ENCODE measurements at regions not wholly inside any gene's neighbourhood (a gene's known extent, or its start where the extent isn't known, plus 50 kb on each side); places are given as distances from the start of the nearest gene placed in this dataset.

GRCh38 chr6:140480852-140481251, 1106.4 kb upstream of the CITED2 start:
- BruUV-seq (replicated peaks), result no TSS peak
- no peak overlapping the region for H2AFZ ChIP-seq
- no peaks in the 10 kb centered on the region for H3K36me3 ChIP-seq (ENCODE audit: low read depth)
- H3K79me2 ChIP-seq (ENCODE audit: low read depth), result no peaks in the 10 kb centered on the region
- peaks cover under 1% of the 10 kb centered on the region; the same call in 1 of the 2 replicates for H3F3A ChIP-seq (ENCODE audit: insufficient read depth, low read depth)
- no peaks in the 10 kb centered on the region for H4K20me1 ChIP-seq (ENCODE audit: insufficient read depth)
- DNase-seq, result no peak
- H3K4me1 ChIP-seq (replicated peaks; ENCODE audit: insufficient read depth), result peaks cover 3% of the 10 kb centered on the region
- no peak overlapping the region for H3K27ac ChIP-seq
- ChIA-PET POLR2A (ENCODE audit: unreplicated experiment) (no interaction called here), CTCF (no interaction called here)
- H3K4me2 ChIP-seq, result no peak overlapping the region
- intact Hi-C loops (cut with micrococcal nuclease; ENCODE audit: unreplicated experiment), result no loop called here
- no peaks in the 10 kb centered on the region for H3K9me2 ChIP-seq (ENCODE audit: insufficient read depth)
- no peak overlapping the region for H3K4me3 ChIP-seq
- 0 out of 2 replicates have a peak, but pooled peaks cover 4% of the 10 kb centered on the region for H3K9me3 ChIP-seq (ENCODE audit: insufficient read depth, low read depth)
- no peaks in the 10 kb centered on the region for H3K27me3 ChIP-seq (ENCODE audit: insufficient read depth, low read depth)
- TF ChIP-seq EZH2 (IDR thresholded peaks at IDR 0.05; ENCODE audit: low read depth), result no peak
- TF ChIP-seq, protein P1, sequence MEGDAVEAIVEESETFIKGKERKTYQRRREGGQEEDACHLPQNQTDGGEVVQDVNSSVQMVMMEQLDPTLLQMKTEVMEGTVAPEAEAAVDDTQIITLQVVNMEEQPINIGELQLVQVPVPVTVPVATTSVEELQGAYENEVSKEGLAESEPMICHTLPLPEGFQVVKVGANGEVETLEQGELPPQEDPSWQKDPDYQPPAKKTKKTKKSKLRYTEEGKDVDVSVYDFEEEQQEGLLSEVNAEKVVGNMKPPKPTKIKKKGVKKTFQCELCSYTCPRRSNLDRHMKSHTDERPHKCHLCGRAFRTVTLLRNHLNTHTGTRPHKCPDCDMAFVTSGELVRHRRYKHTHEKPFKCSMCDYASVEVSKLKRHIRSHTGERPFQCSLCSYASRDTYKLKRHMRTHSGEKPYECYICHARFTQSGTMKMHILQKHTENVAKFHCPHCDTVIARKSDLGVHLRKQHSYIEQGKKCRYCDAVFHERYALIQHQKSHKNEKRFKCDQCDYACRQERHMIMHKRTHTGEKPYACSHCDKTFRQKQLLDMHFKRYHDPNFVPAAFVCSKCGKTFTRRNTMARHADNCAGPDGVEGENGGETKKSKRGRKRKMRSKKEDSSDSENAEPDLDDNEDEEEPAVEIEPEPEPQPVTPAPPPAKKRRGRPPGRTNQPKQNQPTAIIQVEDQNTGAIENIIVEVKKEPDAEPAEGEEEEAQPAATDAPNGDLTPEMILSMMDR (conservative IDR thresholded peaks at IDR 0.05), result no peak

DNA sequence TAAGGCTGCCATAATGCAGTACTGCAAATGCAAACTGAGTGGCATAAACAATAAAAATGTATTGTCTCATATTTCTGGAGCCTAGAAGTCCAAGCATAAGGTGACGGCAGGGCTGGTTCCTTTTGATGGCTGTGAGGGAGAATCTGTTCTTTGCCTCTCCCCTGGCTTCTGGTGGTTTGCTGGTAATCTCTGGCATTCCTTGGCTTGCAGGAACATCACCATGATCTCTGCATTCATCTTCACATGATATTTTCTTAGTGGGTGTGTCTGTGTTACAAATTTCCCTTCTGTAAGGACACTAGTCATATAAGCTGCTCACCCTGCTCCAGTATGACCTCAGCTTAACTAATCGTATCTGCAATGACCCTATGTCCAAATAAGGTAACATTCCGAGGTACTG, 1104.2 kb upstream of the CITED2 start:
- intact Hi-C loops (cut with micrococcal nuclease; ENCODE audit: unreplicated experiment), result no loop called here
- Histone ChIP-seq H4K20me1 (ENCODE audit: insufficient read depth) (no peaks in the 10 kb centered on the region), H2AFZ (no peak overlapping the region), H3K27ac (no peak overlapping the region), H3K27me3 (ENCODE audit: insufficient read depth, low read depth) (no peaks in the 10 kb centered on the region), H3K36me3 (ENCODE audit: low read depth) (no peaks in the 10 kb centered on the region), H3K79me2 (ENCODE audit: low read depth) (no peaks in the 10 kb centered on the region), H3K9me2 (ENCODE audit: insufficient read depth) (no peaks in the 10 kb centered on the region), H3K4me1 (replicated peaks; ENCODE audit: insufficient read depth) (no peaks in the 10 kb centered on the region), H3K4me3 (no peak overlapping the region), H3K4me2 (no peak overlapping the region), H3F3A (ENCODE audit: insufficient read depth, low read depth) (no peaks in the 10 kb centered on the region), H3K9me3 (ENCODE audit: insufficient read depth, low read depth) (no peaks in the 10 kb centered on the region)
- POLR2A ChIA-PET (ENCODE audit: unreplicated experiment), result no interaction called here
- DNase-seq, result no peak
- BruUV-seq (replicated peaks), result no TSS peak
- TF ChIP-seq EZH2 (IDR thresholded peaks at IDR 0.05; ENCODE audit: low read depth), result no peak
- TF ChIP-seq, protein P1 (conservative IDR thresholded peaks at IDR 0.05), result no peak
- CTCF ChIA-PET, result no interaction called here

DNA sequence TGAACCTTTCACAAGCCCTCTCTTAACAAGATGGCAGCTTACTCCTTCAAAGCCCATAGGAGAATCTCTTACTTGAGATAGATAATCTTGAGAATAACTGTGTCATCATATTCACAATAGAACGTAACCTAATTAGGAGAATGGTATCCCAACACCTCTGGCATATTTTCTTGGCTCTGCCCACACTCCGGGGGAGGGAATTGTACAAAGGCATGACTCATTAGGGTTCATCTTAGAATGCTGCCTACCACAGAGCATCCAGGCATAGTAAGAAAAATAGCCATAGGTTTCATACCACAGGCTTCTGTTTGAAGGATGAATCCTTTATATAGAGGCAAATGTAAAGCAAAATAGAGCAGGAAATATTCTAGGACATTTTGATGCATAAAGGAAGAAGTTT, 1100.6 kb upstream of the CITED2 start:
- H3K79me2 ChIP-seq (ENCODE audit: low read depth), result no peaks in the 10 kb centered on the region
- no peaks in the 10 kb centered on the region for H4K20me1 ChIP-seq (ENCODE audit: insufficient read depth)
- H3F3A ChIP-seq (ENCODE audit: insufficient read depth, low read depth), result no peaks in the 10 kb centered on the region
- no peak overlapping the region for H3K27ac ChIP-seq
- BruUV-seq (replicated peaks), result no TSS peak
- no peak overlapping the region for H3K4me3 ChIP-seq
- intact Hi-C loops (cut with micrococcal nuclease; ENCODE audit: unreplicated experiment), result no loop called here
- DNase-seq, result no peak
- no peak overlapping the region for H3K4me2 ChIP-seq
- no peaks in the 10 kb centered on the region for H3K9me2 ChIP-seq (ENCODE audit: insufficient read depth)
- H2AFZ ChIP-seq, result no peak overlapping the region
- H3K9me3 ChIP-seq (ENCODE audit: insufficient read depth, low read depth), result no peaks in the 10 kb centered on the region
- H3K36me3 ChIP-seq (ENCODE audit: low read depth), result no peaks in the 10 kb centered on the region
- CTCF ChIA-PET, result no interaction called here
- TF ChIP-seq EZH2 (IDR thresholded peaks at IDR 0.05; ENCODE audit: low read depth), result no peak
- TF ChIP-seq, protein P1 (conservative IDR thresholded peaks at IDR 0.05), result no peak
- H3K4me1 ChIP-seq (replicated peaks; ENCODE audit: insufficient read depth), result no peaks in the 10 kb centered on the region
- POLR2A ChIA-PET (ENCODE audit: unreplicated experiment), result interaction anchor here (0.5 kb wide), 1 partner anchor 840 kb away, joined by 5 read pairs; no protein-coding TSS in a partner anchor
- H3K27me3 ChIP-seq (ENCODE audit: insufficient read depth, low read depth), result no peaks in the 10 kb centered on the region

Measured in PC-9 (cell line).